ENCODE measurements at regions not wholly inside any gene's neighbourhood (a gene's known extent, or its start where the extent isn't known, plus 50 kb on each side); places are given as distances from the start of the nearest gene placed in this dataset.

GRCh38 chr9:108803428-108804065, 52.2 kb downstream of the ACTL7B start:
- Mint-ChIP-seq H3K36me3 (ENCODE audit: insufficient read depth, unreplicated experiment) (no peaks in the 10 kb centered on the region), H3K4me3 (ENCODE audit: low read depth, unreplicated experiment) (no peak overlapping the region), H3K4me1 (ENCODE audit: low read depth, unreplicated experiment) (no peaks in the 10 kb centered on the region), H3K27me3 (ENCODE audit: unreplicated experiment) (peaks cover 25% of the 10 kb centered on the region), H3K9me3 (ENCODE audit: low read depth, unreplicated experiment) (no peaks in the 10 kb centered on the region), H3K27ac (ENCODE audit: unreplicated experiment) (no peak overlapping the region)
- no peak for TF ChIP-seq CTCF (IDR thresholded peaks at IDR 0.05; ENCODE audit: unreplicated experiment)
- DNase-seq = no peak
- BruUV-seq (replicated peaks) = no TSS peak
- intact Hi-C loops (cut with micrococcal nuclease; ENCODE audit: unreplicated experiment) = no loop called here
- CTCF ChIA-PET = no interaction called here

- H3K9me3 Mint-ChIP-seq (ENCODE audit: low read depth, unreplicated experiment) = no peaks in the 10 kb centered on the region
These were observed 52.8 kb downstream of the ACTL7B start for GRCh38 chr9:108802967-108803366.

GRCh38 chr9:108801949-108802348, 53.8 kb downstream of the ACTL7B start:
- intact Hi-C loops (cut with micrococcal nuclease; ENCODE audit: unreplicated experiment) = no loop called here
- Mint-ChIP-seq H3K9me3 (ENCODE audit: low read depth, unreplicated experiment) (no peaks in the 10 kb centered on the region), H3K36me3 (ENCODE audit: insufficient read depth, unreplicated experiment) (no peaks in the 10 kb centered on the region), H3K4me3 (ENCODE audit: low read depth, unreplicated experiment) (no peak overlapping the region), H3K27ac (ENCODE audit: unreplicated experiment) (no peak overlapping the region), H3K4me1 (ENCODE audit: low read depth, unreplicated experiment) (no peaks in the 10 kb centered on the region), H3K27me3 (ENCODE audit: unreplicated experiment) (peaks cover 12% of the 10 kb centered on the region)
- CTCF ChIA-PET = no interaction called here
- DNase-seq = no peak
- no peak for TF ChIP-seq CTCF (IDR thresholded peaks at IDR 0.05; ENCODE audit: unreplicated experiment)
- no TSS peak for BruUV-seq (replicated peaks)

More at GRCh38 chr9:108802967-108803366, 52.8 kb downstream of the ACTL7B start:
- Mint-ChIP-seq H3K36me3 (ENCODE audit: insufficient read depth, unreplicated experiment) (no peaks in the 10 kb centered on the region), H3K27me3 (ENCODE audit: unreplicated experiment) (peaks cover 22% of the 10 kb centered on the region), H3K27ac (ENCODE audit: unreplicated experiment) (no peak overlapping the region), H3K4me3 (ENCODE audit: low read depth, unreplicated experiment) (no peak overlapping the region), H3K4me1 (ENCODE audit: low read depth, unreplicated experiment) (no peaks in the 10 kb centered on the region)
- TF ChIP-seq CTCF (IDR thresholded peaks at IDR 0.05; ENCODE audit: unreplicated experiment) = no peak
- CTCF ChIA-PET = no interaction called here
- DNase-seq = no peak
- BruUV-seq (replicated peaks) = no TSS peak
- intact Hi-C loops (cut with micrococcal nuclease; ENCODE audit: unreplicated experiment) = no loop called here

GRCh38 chr9:108800632-108801099, 55.1 kb downstream of the ACTL7B start:
- no peak overlapping the region for H3K27ac Mint-ChIP-seq (ENCODE audit: unreplicated experiment)
- no peak for TF ChIP-seq CTCF (IDR thresholded peaks at IDR 0.05; ENCODE audit: unreplicated experiment)
- CTCF ChIA-PET = no interaction called here
- intact Hi-C loops (cut with micrococcal nuclease; ENCODE audit: unreplicated experiment) = no loop called here
- H3K9me3 Mint-ChIP-seq (ENCODE audit: low read depth, unreplicated experiment) = no peaks in the 10 kb centered on the region
- BruUV-seq (replicated peaks) = no TSS peak
- DNase-seq = no peak
- no peaks in the 10 kb centered on the region for H3K4me1 Mint-ChIP-seq (ENCODE audit: low read depth, unreplicated experiment)
- no peaks in the 10 kb centered on the region for H3K36me3 Mint-ChIP-seq (ENCODE audit: insufficient read depth, unreplicated experiment)
- H3K4me3 Mint-ChIP-seq (ENCODE audit: low read depth, unreplicated experiment) = no peak overlapping the region
- H3K27me3 Mint-ChIP-seq (ENCODE audit: unreplicated experiment) = no peaks in the 10 kb centered on the region
